ENCODE measurements at regions not wholly inside any gene's neighbourhood (a gene's known extent, or its start where the extent isn't known, plus 50 kb on each side); places are given as distances from the start of the nearest gene placed in this dataset.

DNA sequence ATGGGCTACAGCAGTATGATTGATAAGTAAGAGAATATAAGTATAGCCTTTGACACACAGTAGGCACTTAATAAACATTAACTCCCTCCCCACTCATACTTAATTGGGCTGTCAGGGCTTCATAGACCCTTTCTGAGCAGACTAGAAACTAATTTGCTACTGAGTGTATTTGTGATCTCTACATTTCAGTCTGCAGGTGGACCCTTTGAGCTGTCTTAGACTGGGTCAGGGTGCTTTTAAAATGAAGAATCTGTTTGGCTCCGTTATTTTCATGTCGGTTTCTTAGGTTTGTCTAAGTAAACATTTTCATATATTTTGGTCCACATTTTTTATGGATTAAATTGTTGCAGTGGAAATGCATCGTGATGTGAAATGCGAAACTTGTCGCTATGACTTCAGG, 50.3 kb upstream of the SELENOK start:
- TF ChIP-seq, protein P1, sequence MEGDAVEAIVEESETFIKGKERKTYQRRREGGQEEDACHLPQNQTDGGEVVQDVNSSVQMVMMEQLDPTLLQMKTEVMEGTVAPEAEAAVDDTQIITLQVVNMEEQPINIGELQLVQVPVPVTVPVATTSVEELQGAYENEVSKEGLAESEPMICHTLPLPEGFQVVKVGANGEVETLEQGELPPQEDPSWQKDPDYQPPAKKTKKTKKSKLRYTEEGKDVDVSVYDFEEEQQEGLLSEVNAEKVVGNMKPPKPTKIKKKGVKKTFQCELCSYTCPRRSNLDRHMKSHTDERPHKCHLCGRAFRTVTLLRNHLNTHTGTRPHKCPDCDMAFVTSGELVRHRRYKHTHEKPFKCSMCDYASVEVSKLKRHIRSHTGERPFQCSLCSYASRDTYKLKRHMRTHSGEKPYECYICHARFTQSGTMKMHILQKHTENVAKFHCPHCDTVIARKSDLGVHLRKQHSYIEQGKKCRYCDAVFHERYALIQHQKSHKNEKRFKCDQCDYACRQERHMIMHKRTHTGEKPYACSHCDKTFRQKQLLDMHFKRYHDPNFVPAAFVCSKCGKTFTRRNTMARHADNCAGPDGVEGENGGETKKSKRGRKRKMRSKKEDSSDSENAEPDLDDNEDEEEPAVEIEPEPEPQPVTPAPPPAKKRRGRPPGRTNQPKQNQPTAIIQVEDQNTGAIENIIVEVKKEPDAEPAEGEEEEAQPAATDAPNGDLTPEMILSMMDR (IDR thresholded peaks at IDR 0.05 in 2 of 3, conservative IDR thresholded peaks at IDR 0.05 in 1 of 3; ENCODE audit: borderline replicate concordance in 1 of 3, insufficient read depth in 1 of 3, low read depth in 2 of 3, low read length in 2 of 3) = 0 out of 6 replicates have a peak, but pooled peaks of 1 of the 3 experiments have one; percentile 7
- no peak for TF ChIP-seq CBX3 (IDR thresholded peaks at IDR 0.05; ENCODE audit: low read depth)
- TF ChIP-seq ZFX (IDR thresholded peaks at IDR 0.05) = no peak
- no peak for TF ChIP-seq POLR2A (IDR thresholded peaks at IDR 0.05; ENCODE audit: borderline replicate concordance, extremely low read depth, insufficient read depth, insufficient read length)
- no peak for TF ChIP-seq ZNF274 (IDR thresholded peaks at IDR 0.05; ENCODE audit: low read depth, low read length)
- peak; percentile 27; the same call in 1 of the 2 replicates for TF ChIP-seq RAD21 (IDR thresholded peaks at IDR 0.05; ENCODE audit: low read depth)
- H3K9ac ChIP-seq (ENCODE audit: low read length) = no peak overlapping the region
- no peaks in the 10 kb centered on the region for H3K4me1 ChIP-seq (ENCODE audit: control insufficient read depth in 1 of 2, insufficient read depth in 2 of 2, low read length in 2 of 2)
- H3K79me2 ChIP-seq (ENCODE audit: insufficient read depth, low read length) = no peaks in the 10 kb centered on the region
- no peak overlapping the region for H3K4me3 ChIP-seq (replicated peaks in 1 of 2; ENCODE audit: low read depth in 1 of 2, low read length in 2 of 2)
- no TSS peak for BruUV-seq (replicated peaks)
- ChIA-PET RAD21 (ENCODE audit: low non-redundant PET in 1 of 2, low total read pairs in 2 of 2, uncharacterized antibody in 2 of 2, unreplicated experiment in 2 of 2) (no interaction called here), POLR2A (no interaction called here), CTCF (interaction anchor here (0.6 to 1.2 kb wide), 2 partner anchors 352 to 433 kb away, joined by 3 read pairs; no protein-coding TSS in a partner anchor)
- no peak overlapping the region for H3K4me2 ChIP-seq (ENCODE audit: low read length)
- H2AFZ ChIP-seq (ENCODE audit: low read depth, low read length, poor library complexity, severe bottlenecking) = no peak overlapping the region
- 0 out of 2 replicates have a peak, but pooled peaks cover 3% of the 10 kb centered on the region for H3K27me3 ChIP-seq (ENCODE audit: insufficient read depth, low read length)
- no peak overlapping the region for H3K27ac ChIP-seq (ENCODE audit: low read depth, low read length)
- H3K36me3 ChIP-seq (ENCODE audit: control insufficient read depth in 1 of 2, insufficient read depth in 2 of 2, low read length in 2 of 2) = no peaks in the 10 kb centered on the region
- DNase-seq (ENCODE audit: low read depth, low spot score) (no peak), ATAC-seq (no peak)
- intact Hi-C loops (cut with micrococcal nuclease) = loop anchor here (5.0 to 10.0 kb wide), 2 partner anchors 203 to 350 kb away; no protein-coding TSS in a partner anchor
- H3K9me3 ChIP-seq (ENCODE audit: control insufficient read depth in 1 of 2, insufficient read depth in 1 of 2, low read depth in 1 of 2, low read length in 2 of 2) = no peaks in the 10 kb centered on the region
- H3K9me2 ChIP-seq (ENCODE audit: insufficient read depth) = no peaks in the 10 kb centered on the region
- no peaks in the 10 kb centered on the region for H4K20me1 ChIP-seq (ENCODE audit: insufficient read depth)
